K562 (cell line): ENCODE measurements at regions not wholly inside any gene's neighbourhood (a gene's known extent, or its start where the extent isn't known, plus 50 kb on each side); places are given as distances from the start of the nearest gene placed in this dataset.

Experiments
- ATAC-seq: fragments of 200-7000 bp; cut with Tn5 transposase; 3 replicates; pipeline ENCODE4 v1.9.1; 2020; ENCODE audit warnings: moderate library complexity
- BruUV-seq: library from RNA; stranded (reverse); fragments of 400-500 nt; replicated peaks from 2 replicates; lab custom pipeline; 2021; lab: Mats Ljungman, UMichigan
- CTCF ChIA-PET: fragments of 300-600 bp; formaldehyde crosslinking; extraction: SDS; loops from one replicate; lab custom pipeline; 2021; ENCODE audit warnings: low intra/inter-chr PET ratio; lab: Yijun Ruan, JAX
- POLR2A ChIA-PET: fragments of 300-600, 350-650 bp; sonication (Branson Sonifier 250); formaldehyde crosslinking; extraction: SDS; loops from one replicate; lab custom pipeline; 2021; ENCODE audit warnings: antibody characterized with exemption, inconsistent platforms; lab: Yijun Ruan, JAX
- DNase-seq, 4 experiments: peaks; one replicate each; pipeline versions ENCODE4 v3.0.0 to v3.0.0-alpha.2; 2011 to 2018; ENCODE audit warnings: low spot score in 3 of 4, mixed read lengths in 3 of 4; ENCODE audit errors: extremely low read depth in 1 of 4
- FAIRE-seq: peaks from 2 replicates; lab custom pipeline; 2011; peaks lifted over from hg19 to GRCh38; lab: Jason Lieb, UNC
- H2AFZ ChIP-seq: 2 replicates; pipeline ENCODE4 v1.6.0; 2011; ENCODE audit warnings: low read depth, low read length, control low read depth, inconsistent platforms
- H3K27ac ChIP-seq: fragments of 200-600 bp; 3 replicates; pipeline ENCODE4 v1.8.0; 2011; ENCODE audit warnings: low read depth, mild to moderate bottlenecking, control low read depth, inconsistent platforms, low read length, moderate library complexity, mixed read lengths; ENCODE audit errors: extremely low read depth
- H3K27me3 ChIP-seq, 2 experiments: fragments of 300-600 bp in 1 of 2; 2 replicates in 1 of 2; 3 replicates in 1 of 2; pipeline versions ENCODE4 v1.6.0 to v1.8.0; 2011; ENCODE audit warnings: inconsistent platforms in 2 of 2, low read length in 2 of 2, mild to moderate bottlenecking in 1 of 2, mixed read lengths in 1 of 2, moderate library complexity in 1 of 2; ENCODE audit not compliant: control insufficient read depth in 2 of 2, insufficient read depth in 2 of 2
- H3K36me3 ChIP-seq: fragments of 300-600 bp; 3 replicates; pipeline ENCODE4 v1.8.0; 2011; ENCODE audit warnings: mild to moderate bottlenecking, low read length, inconsistent platforms; ENCODE audit not compliant: control insufficient read depth, insufficient read depth
- H3K4me1 ChIP-seq, 2 experiments: fragments of 200-600 bp in 1 of 2; replicated peaks in 1 of 2; 2 replicates in 1 of 2; 3 replicates in 1 of 2; pipeline versions ENCODE4 v1.5.1 to v1.8.0; 2011; ENCODE audit warnings: inconsistent platforms in 2 of 2, low read length in 2 of 2, mild to moderate bottlenecking in 1 of 2, mixed read lengths in 1 of 2, moderate library complexity in 1 of 2; ENCODE audit not compliant: control insufficient read depth in 2 of 2, insufficient read depth in 2 of 2
- H3K4me2 ChIP-seq: 2 replicates; pipeline ENCODE4 v1.6.1; 2011; ENCODE audit warnings: low read length, control low read depth, inconsistent platforms, mixed read lengths; ENCODE audit not compliant: insufficient read depth
- H3K4me3 ChIP-seq: fragments of 200-600 bp; sonication (generic), shearing (Covaris generic); 2 replicates; pipeline ENCODE4 v1.5.1; 2016; ENCODE audit warnings: control low read depth, inconsistent platforms
- H3K79me2 ChIP-seq: fragments of 200-600 bp; 3 replicates; pipeline ENCODE4 v1.8.0; 2011; ENCODE audit warnings: low read length, inconsistent platforms; ENCODE audit not compliant: control insufficient read depth, insufficient read depth
- H3K9ac ChIP-seq, 2 experiments: 2 replicates each; pipeline versions ENCODE4 v1.6.0 to v1.6.1; 2011; ENCODE audit warnings: low read depth in 2 of 2, low read length in 2 of 2, control low read depth in 1 of 2, inconsistent platforms in 1 of 2, mild to moderate bottlenecking in 1 of 2, mixed read lengths in 1 of 2; ENCODE audit not compliant: insufficient read depth in 1 of 2
- H3K9me1 ChIP-seq: one replicate; pipeline ENCODE4 v1.6.0; 2011; ENCODE audit warnings: inconsistent platforms, mild to moderate bottlenecking, low read length, moderate library complexity; ENCODE audit not compliant: control insufficient read depth, insufficient read depth
- H3K9me3 ChIP-seq: replicated peaks from 2 replicates; pipeline ENCODE4 v1.5.1; 2011; ENCODE audit warnings: low read depth, low read length, inconsistent platforms; ENCODE audit not compliant: control insufficient read depth, insufficient read depth
- H4K20me1 ChIP-seq: replicated peaks from 2 replicates; pipeline ENCODE4 v1.6.1; 2011; ENCODE audit warnings: low read length, inconsistent platforms, mixed read lengths; ENCODE audit not compliant: control insufficient read depth, insufficient read depth
- ARID3A ChIP-seq: IDR thresholded peaks from 2 replicates; pipeline ENCODE4 v1.6.1; 2012; ENCODE audit warnings: low read depth, low read length, improper control_type of control experiment, borderline replicate concordance
- ATF2 ChIP-seq: sonication (generic); formaldehyde crosslinking; IDR thresholded peaks from 2 replicates; pipeline ENCODE4 v1.8.1; 2022; ENCODE audit warnings: missing genetic modification reagents
- CCNT2 ChIP-seq: IDR thresholded peaks from 2 replicates; pipeline ENCODE4 v1.6.1; 2011; ENCODE audit warnings: borderline replicate concordance, low read depth, mild to moderate bottlenecking, moderate library complexity, mixed read lengths, low read length; ENCODE audit not compliant: insufficient read length; ENCODE audit errors: extremely low read depth
- ETS1 ChIP-seq: conservative IDR thresholded peaks from 2 replicates; pipeline ENCODE4 v1.6.1; 2011; ENCODE audit warnings: low read depth, mild to moderate bottlenecking, low read length; ENCODE audit not compliant: control insufficient read depth
- HDAC3 ChIP-seq: fragments of 450-650 bp; IDR thresholded peaks from 2 replicates; pipeline ENCODE4 v1.6.1; 2018; ENCODE audit warnings: borderline replicate concordance, mild to moderate bottlenecking, moderate library complexity; ENCODE audit not compliant: partially characterized antibody
- PHF8 ChIP-seq: fragments of 200-600 bp; sonication (generic); IDR thresholded peaks from 2 replicates; pipeline ENCODE4 v1.6.1; 2012; ENCODE audit warnings: mixed run types, mild to moderate bottlenecking, inconsistent platforms, low read length, moderate library complexity, borderline replicate concordance
- PML ChIP-seq: IDR thresholded peaks from 2 replicates; pipeline ENCODE4 v1.6.1; 2012; ENCODE audit warnings: low read length, inconsistent platforms
- RBM25 ChIP-seq: fragments of 200-400 bp; formaldehyde crosslinking; IDR thresholded peaks from 2 replicates; pipeline ENCODE4 v1.6.1; 2018; ENCODE audit warnings: low read length, low read depth, moderate library complexity; ENCODE audit not compliant: severe bottlenecking
- RFX1 ChIP-seq: fragments of 450-650 bp; IDR thresholded peaks from 2 replicates; pipeline ENCODE4 v1.6.1; 2016; ENCODE audit warnings: mild to moderate bottlenecking, moderate library complexity
- TSC22D4 ChIP-seq: fragments of 450-650 bp; IDR thresholded peaks from 2 replicates; pipeline ENCODE4 v1.6.1; 2016; ENCODE audit warnings: missing genetic modification characterization, missing biosample characterization, control low read depth
- ZNF224 ChIP-seq: sonication (generic); formaldehyde crosslinking; IDR thresholded peaks from 2 replicates; pipeline ENCODE4 v1.8.0; 2022; ENCODE audit warnings: mild to moderate bottlenecking, missing genetic modification reagents
- WGBS: fragments of 100-300 bp; shearing (Covaris generic); methylation state at CpG from one replicate; pipeline ENCODE4 v1.1.6; 2016; ENCODE audit warnings: low coverage, mixed read lengths; ENCODE audit not compliant: insufficient coverage; ENCODE audit errors: missing lambda C conversion rate; 5-methylcytosine and 5-hydroxymethylcytosine counted together
- in situ Hi-C: fragments of 300-500 bp; cut with MboI; formaldehyde crosslinking; loops from 4 replicates; pipeline ENCODE4 v1.15.0; 2018; ENCODE audit warnings: inconsistent platforms, mixed read lengths
- intact Hi-C: fragments of 100-400 bp; cut with micrococcal nuclease; formaldehyde crosslinking; loops from 2 replicates; pipeline ENCODE4 v1.14.2; 2022

GRCh38 chr2:176819306-176819705 lies 393.3 kb upstream of the HNRNPA3 start:
- H2AFZ ChIP-seq, result no peak overlapping the region
- H3K4me3 ChIP-seq, result no peak overlapping the region
- no peaks in the 10 kb centered on the region for H3K79me2 ChIP-seq
- H3K27ac ChIP-seq, result no peak overlapping the region
- H3K4me1 ChIP-seq, result no peaks in the 10 kb centered on the region
- no peak for TF ChIP-seq TSC22D4 (tag)
- no peak for TF ChIP-seq ETS1
- no peak for TF ChIP-seq ATF2
- no peak for TF ChIP-seq RFX1
- no peak for TF ChIP-seq ZNF224 (CRISPR knock-in tag)
- TF ChIP-seq CCNT2, result no peak
- no peak for TF ChIP-seq HDAC3
- no peak for TF ChIP-seq PHF8
- no peak for TF ChIP-seq RBM25
- no peak for TF ChIP-seq PML
- TF ChIP-seq ARID3A, result no peak
- H3K9me3 ChIP-seq, result no peaks in the 10 kb centered on the region
- no peak overlapping the region for H3K9ac ChIP-seq
- ChIA-PET CTCF (no interaction called here), POLR2A (interaction anchor here (0.6 kb wide), 2 partner anchors 43 to 573 kb away, joined by 3 read pairs; partner anchors contain the start of gene AGPS)
- no peaks in the 10 kb centered on the region for H3K36me3 ChIP-seq
- 0% methylated on average over 4 of the region's 4 CpGs for WGBS
- in situ Hi-C loops (loop anchor here (25.0 kb wide), 1 partner anchor 682 kb away; the partner anchor contains the start of gene HOXD8), intact Hi-C loops (loop anchor here (5.0 to 10.0 kb wide), 2 partner anchors 165 to 328 kb away; no protein-coding TSS in a partner anchor)
- FAIRE-seq (no peak), DNase-seq (no peak), ATAC-seq (no peak)
- H3K4me2 ChIP-seq, result no peak overlapping the region
- no peaks in the 10 kb centered on the region for H3K9me1 ChIP-seq
- no peaks in the 10 kb centered on the region for H4K20me1 ChIP-seq
- peaks cover 2 to 18% of the 10 kb centered on the region in 2 experiments; a peak in 3 of 5 replicates for H3K27me3 ChIP-seq
- BruUV-seq, result no TSS peak
